CD14-positive monocyte (primary cell): ENCODE measurements at regions not wholly inside any gene's neighbourhood (a gene's known extent, or its start where the extent isn't known, plus 50 kb on each side); places are given as distances from the start of the nearest gene placed in this dataset.

Experiments
- DNase-seq, 3 donors: peaks; one replicate each; pipeline ENCODE4 v3.0.0-alpha.2; 2011 to 2022
- H2AFZ ChIP-seq: 2 replicates; pipeline ENCODE4 v1.6.0; 2012; ENCODE audit warnings: mild to moderate bottlenecking, low read depth, low read length, inconsistent platforms; ENCODE audit not compliant: insufficient read depth, poor library complexity, severe bottlenecking
- H3K27ac ChIP-seq, 2 donors: 1 replicate in 1 of 2; 2 replicates in 1 of 2; pipeline ENCODE4 v1.5.1; 2012 to 2013; ENCODE audit warnings: low read length in 2 of 2, control low read depth in 1 of 2, inconsistent platforms in 1 of 2, low read depth in 1 of 2, mild to moderate bottlenecking in 1 of 2
- H3K27me3 ChIP-seq, 2 donors: one replicate each; pipeline versions ENCODE4 v1.6.0 to v1.6.1; 2011 to 2013; ENCODE audit warnings: low read length in 2 of 2; ENCODE audit not compliant: control insufficient read depth in 2 of 2, insufficient read depth in 2 of 2
- H3K36me3 ChIP-seq, 2 donors: replicated peaks in 1 of 2; 1 replicate in 1 of 2; 2 replicates in 1 of 2; pipeline versions ENCODE4 v1.5.1 to v1.6.1; 2012 to 2013; ENCODE audit warnings: low read length in 2 of 2, control low read depth in 1 of 2, inconsistent platforms in 1 of 2, mild to moderate bottlenecking in 1 of 2; ENCODE audit not compliant: insufficient read depth in 2 of 2, control insufficient read depth in 1 of 2
- H3K4me1 ChIP-seq, 2 donors: 1 replicate in 1 of 2; 2 replicates in 1 of 2; pipeline versions ENCODE4 v1.5.1 to v1.6.1; 2012 to 2013; ENCODE audit warnings: low read length in 2 of 2, control low read depth in 1 of 2, inconsistent platforms in 1 of 2, mild to moderate bottlenecking in 1 of 2, moderate library complexity in 1 of 2; ENCODE audit not compliant: insufficient read depth in 2 of 2, control insufficient read depth in 1 of 2
- H3K4me2 ChIP-seq: replicated peaks from 2 replicates; pipeline ENCODE3; 2012; ENCODE audit warnings: low read length, moderate library complexity, mild to moderate bottlenecking; ENCODE audit not compliant: poor library complexity, severe bottlenecking; ENCODE audit errors: extremely low read depth
- H3K4me3 ChIP-seq, 3 experiments: fragments of 200-600 bp in 1 of 3; sonication (generic) in 1 of 3; replicated peaks in 1 of 3; 1 replicate in 2 of 3; 2 replicates in 1 of 3; pipeline ENCODE4 v1.5.1; 2011 to 2013; ENCODE audit warnings: low read length in 3 of 3, mild to moderate bottlenecking in 3 of 3, control low read depth in 2 of 3, low read depth in 2 of 3, inconsistent platforms in 1 of 3, moderate library complexity in 1 of 3
- H3K79me2 ChIP-seq: 2 replicates; pipeline ENCODE4 v1.6.0; 2012; ENCODE audit warnings: mild to moderate bottlenecking, control low read depth, inconsistent platforms, low read length, moderate library complexity; ENCODE audit not compliant: insufficient read depth
- H3K9ac ChIP-seq: 2 replicates; pipeline ENCODE4 v1.6.0; 2017; ENCODE audit warnings: low read length, mild to moderate bottlenecking; ENCODE audit not compliant: insufficient read depth, poor library complexity, severe bottlenecking
- H3K9me3 ChIP-seq, 2 donors: replicated peaks in 1 of 2; 1 replicate in 1 of 2; 2 replicates in 1 of 2; pipeline versions ENCODE4 v1.5.1 to v1.6.1; 2012 to 2013; ENCODE audit warnings: low read length in 2 of 2, control low read depth in 1 of 2; ENCODE audit not compliant: control insufficient read depth in 1 of 2, insufficient read depth in 1 of 2
- H4K20me1 ChIP-seq: 2 replicates; pipeline ENCODE4 v1.6.0; 2012; ENCODE audit warnings: mild to moderate bottlenecking, low read length, control low read depth, moderate library complexity; ENCODE audit not compliant: insufficient read depth
- H3K27ac Mint-ChIP-seq, 7 donors: one replicate each; pipeline ENCODE4 v1.8.0; 2020; ENCODE audit warnings: mild to moderate bottlenecking in 7 of 7, mixed read lengths in 7 of 7, moderate library complexity in 6 of 7, inconsistent platforms in 2 of 7
- H3K27me3 Mint-ChIP-seq, 3 donors: one replicate each; pipeline ENCODE4 v1.8.0; 2021 to 2022; ENCODE audit warnings: low read depth in 3 of 3, mild to moderate bottlenecking in 3 of 3, mixed read lengths in 3 of 3, moderate library complexity in 3 of 3, inconsistent platforms in 1 of 3
- H3K36me3 Mint-ChIP-seq, 2 donors: one replicate each; pipeline ENCODE4 v1.8.0; 2020; ENCODE audit warnings: mixed read lengths in 2 of 2, inconsistent platforms in 1 of 2, mild to moderate bottlenecking in 1 of 2
- H3K4me1 Mint-ChIP-seq: one replicate; pipeline ENCODE4 v1.8.0; 2020; ENCODE audit warnings: mild to moderate bottlenecking, mixed read lengths
- H3K4me3 Mint-ChIP-seq, 2 donors: one replicate each; pipeline ENCODE4 v1.8.0; 2020; ENCODE audit warnings: mild to moderate bottlenecking in 2 of 2, mixed read lengths in 2 of 2, moderate library complexity in 1 of 2
- H3K9me3 Mint-ChIP-seq, 7 donors: one replicate each; pipeline ENCODE4 v1.8.0; 2020 to 2022; ENCODE audit warnings: mixed read lengths in 7 of 7, mild to moderate bottlenecking in 6 of 7, moderate library complexity in 6 of 7, inconsistent platforms in 2 of 7
- CTCF ChIP-seq: fragments of 200-600 bp; IDR thresholded peaks from one replicate; pipeline ENCODE4 v1.8.0; 2022; ENCODE audit warnings: antibody characterized with exemption, mild to moderate bottlenecking
- WGBS: methylation state at CpG from one replicate; pipeline ENCODE4 v1.1.5; 2013; ENCODE audit warnings: missing lambda C conversion rate; ENCODE audit not compliant: insufficient coverage; 5-methylcytosine and 5-hydroxymethylcytosine counted together
- intact Hi-C, 2 donors: fragments of 100-400 bp; cut with micrococcal nuclease; formaldehyde crosslinking; loops; one replicate each; pipeline versions ENCODE4 v1.15.0 to v1.15.1; 2023

GRCh38 chr13:64455124-64455523 lies 2775.0 kb downstream of the PCDH9 start:
- Histone ChIP-seq H3K4me2 (no peak overlapping the region), H3K36me3 (no peaks in the 10 kb centered on the region), H2AFZ (no peak overlapping the region), H3K27me3 (no peaks in the 10 kb centered on the region), H3K9ac (no peak overlapping the region), H3K4me1 (no peaks in the 10 kb centered on the region), H3K4me3 (no peak overlapping the region), H3K27ac (no peak overlapping the region), H4K20me1 (no peaks in the 10 kb centered on the region), H3K9me3 (no peaks in the 10 kb centered on the region), H3K79me2 (no peaks in the 10 kb centered on the region)
- no peak overlapping the region for H3K4me3 Mint-ChIP-seq
- H3K9me3 Mint-ChIP-seq: peaks cover 0 to 4% (median 0%) of the 10 kb centered on the region in 7 donors
- no peaks in the 10 kb centered on the region for H3K4me1 Mint-ChIP-seq
- no peaks in the 10 kb centered on the region for H3K27me3 Mint-ChIP-seq
- no CpG with 5 or more reads among the region's 2 CpGs for WGBS
- H3K36me3 Mint-ChIP-seq: no peaks in the 10 kb centered on the region
- intact Hi-C loops: no loop called here
- no peak for TF ChIP-seq CTCF
- no peak overlapping the region for H3K27ac Mint-ChIP-seq
- DNase-seq: no peak

GRCh38 chr13:64453831-64454230 lies 2776.3 kb downstream of the PCDH9 start:
- H2AFZ ChIP-seq: no peak overlapping the region
- no CpG with 5 or more reads among the region's 4 CpGs for WGBS
- H3K36me3 ChIP-seq: no peaks in the 10 kb centered on the region
- H3K9me3 ChIP-seq: no peaks in the 10 kb centered on the region
- H3K27me3 ChIP-seq: no peaks in the 10 kb centered on the region
- no peak for TF ChIP-seq CTCF
- H3K9me3 Mint-ChIP-seq: no peaks in the 10 kb centered on the region
- no peaks in the 10 kb centered on the region for H3K4me1 Mint-ChIP-seq
- intact Hi-C loops: no loop called here
- H3K4me2 ChIP-seq: no peak overlapping the region
- H3K27me3 Mint-ChIP-seq: no peaks in the 10 kb centered on the region
- no peak overlapping the region for H3K27ac Mint-ChIP-seq
- no peaks in the 10 kb centered on the region for H3K79me2 ChIP-seq
- H3K9ac ChIP-seq: no peak overlapping the region
- H4K20me1 ChIP-seq: no peaks in the 10 kb centered on the region
- H3K36me3 Mint-ChIP-seq: no peaks in the 10 kb centered on the region
- no peak for DNase-seq
- H3K27ac ChIP-seq: no peak overlapping the region
- H3K4me3 ChIP-seq: no peak overlapping the region
- H3K4me3 Mint-ChIP-seq: no peak overlapping the region
- no peaks in the 10 kb centered on the region for H3K4me1 ChIP-seq
